AG08395 (cell line): ENCODE measurements at regions not wholly inside any gene's neighbourhood (a gene's known extent, or its start where the extent isn't known, plus 50 kb on each side); places are given as distances from the start of the nearest gene placed in this dataset.

Experiments used
- DNase-seq: peaks from one replicate; pipeline ENCODE4 v3.0.0; 2012; ENCODE audit warnings: mixed read lengths, low spot score

- no peak for DNase-seq
Observed at GRCh38 chr5:36355516-36355915, 53.8 kb upstream of the RANBP3L start.

DNA sequence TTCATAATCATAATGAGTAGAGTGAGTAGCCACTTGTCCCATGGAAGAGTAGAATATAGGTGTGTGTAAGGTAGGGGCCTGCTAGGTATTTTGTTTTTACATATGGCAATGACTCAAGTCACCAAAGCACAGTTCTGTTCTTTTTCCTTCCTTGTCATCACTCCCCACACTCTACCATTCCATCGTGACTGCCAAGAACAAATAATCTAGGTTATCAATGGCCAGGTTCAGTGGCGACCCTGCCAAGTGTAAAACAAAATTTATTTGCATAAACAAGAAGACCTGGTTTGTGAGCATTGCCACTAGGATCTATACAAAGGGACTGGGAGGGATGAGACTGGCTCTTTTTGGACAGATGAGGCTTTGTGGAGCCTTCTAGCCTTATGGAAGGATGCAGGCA lies 55.2 kb upstream of the RANBP3L start:
- DNase-seq = no peak

DNA sequence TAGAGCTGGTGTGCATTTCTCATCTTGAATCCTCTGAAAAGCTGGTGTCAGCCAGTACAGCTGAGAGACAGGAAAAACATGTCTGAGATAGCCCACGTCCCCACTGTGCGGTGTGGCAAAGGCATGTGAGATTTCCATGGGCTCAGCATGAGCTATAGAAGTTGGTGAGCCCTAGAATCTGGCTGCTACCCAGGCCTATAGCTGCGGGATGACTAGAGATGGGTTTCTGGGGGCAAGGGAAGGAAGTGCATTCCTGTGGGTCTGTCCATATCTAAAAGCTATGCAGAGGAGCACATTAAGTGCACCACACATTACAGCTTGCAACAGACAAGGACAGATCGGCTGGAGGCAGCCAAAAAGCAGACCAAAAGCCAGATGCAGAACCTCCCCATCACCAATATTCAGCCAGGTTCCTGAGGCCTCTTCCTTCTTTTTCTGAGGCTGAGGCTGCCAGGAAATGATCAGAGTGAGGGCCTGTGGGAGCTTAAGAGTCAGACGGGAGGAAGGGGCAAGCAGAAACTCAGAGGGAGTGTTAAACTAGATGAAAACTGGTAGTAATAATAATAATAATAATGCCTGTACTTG lies 55.8 kb upstream of the RANBP3L start:
- DNase-seq = peak; percentile 80

GRCh38 chr5:36359267-36359666 lies 57.6 kb upstream of the RANBP3L start:
- no peak for DNase-seq

DNA sequence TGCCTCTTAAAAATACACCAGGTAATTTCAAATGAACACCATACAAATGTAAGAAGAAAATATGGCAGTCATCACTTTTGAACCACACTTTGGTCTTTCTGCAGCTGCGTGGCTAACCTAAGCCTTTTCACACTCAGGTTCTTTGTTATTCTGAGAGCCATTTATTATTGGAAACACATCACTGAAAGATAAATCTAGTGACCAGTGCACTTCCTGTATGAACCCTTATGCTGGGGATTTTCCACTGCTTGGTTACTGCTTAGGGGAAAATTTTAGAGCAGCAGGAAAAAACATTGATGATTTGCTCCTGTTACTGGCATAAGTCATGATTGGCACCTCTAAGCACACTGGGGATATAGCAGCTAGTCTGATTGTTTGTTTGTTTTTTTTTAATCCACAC lies 58.6 kb upstream of the RANBP3L start:
- no peak for DNase-seq

DNA sequence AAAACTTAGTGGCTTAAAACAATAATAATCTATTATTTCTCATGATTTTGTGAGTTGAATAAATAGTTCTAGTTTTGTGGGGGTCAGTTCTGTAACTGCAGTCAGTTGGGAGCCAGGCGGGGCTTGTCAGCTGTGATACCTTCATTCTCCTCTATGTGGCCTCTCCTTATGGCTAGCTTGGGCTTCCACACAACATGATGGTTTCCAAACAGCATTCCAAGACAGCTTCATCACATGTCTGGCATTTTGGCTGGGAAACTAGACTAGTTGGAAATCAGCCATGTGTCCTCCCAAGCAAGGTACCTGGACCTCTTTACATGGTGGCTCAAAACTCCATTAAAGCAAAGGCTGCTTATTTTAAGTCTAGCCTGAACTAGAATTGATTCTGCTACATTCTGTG lies 61.4 kb upstream of the RANBP3L start:
- peak; percentile 64 for DNase-seq

DNA sequence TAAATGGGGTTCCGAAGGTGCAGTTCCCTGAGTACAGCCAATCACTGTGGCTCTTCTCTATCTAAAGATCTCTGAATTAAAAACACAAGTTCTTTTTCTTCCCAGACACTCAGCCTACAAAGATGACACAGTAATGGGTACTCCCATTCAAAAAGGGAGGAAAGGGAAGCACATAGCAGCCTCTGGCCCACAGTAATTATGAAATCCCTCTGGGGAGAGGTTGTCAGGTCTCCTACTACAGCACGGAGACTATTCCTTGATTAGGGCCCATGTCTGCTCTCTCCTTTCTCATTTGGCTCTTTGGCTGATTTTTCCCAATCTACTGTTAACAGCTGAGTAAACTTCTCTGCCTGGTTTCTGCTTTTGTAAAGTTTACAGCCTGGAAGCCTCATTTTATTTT lies 62.0 kb upstream of the RANBP3L start:
- no peak for DNase-seq

GRCh38 chr5:36364473-36364872 lies 62.8 kb upstream of the RANBP3L start:
- no peak for DNase-seq

- DNase-seq = no peak
Observed at GRCh38 chr5:36365896-36366295, 64.2 kb upstream of the RANBP3L start.

DNA sequence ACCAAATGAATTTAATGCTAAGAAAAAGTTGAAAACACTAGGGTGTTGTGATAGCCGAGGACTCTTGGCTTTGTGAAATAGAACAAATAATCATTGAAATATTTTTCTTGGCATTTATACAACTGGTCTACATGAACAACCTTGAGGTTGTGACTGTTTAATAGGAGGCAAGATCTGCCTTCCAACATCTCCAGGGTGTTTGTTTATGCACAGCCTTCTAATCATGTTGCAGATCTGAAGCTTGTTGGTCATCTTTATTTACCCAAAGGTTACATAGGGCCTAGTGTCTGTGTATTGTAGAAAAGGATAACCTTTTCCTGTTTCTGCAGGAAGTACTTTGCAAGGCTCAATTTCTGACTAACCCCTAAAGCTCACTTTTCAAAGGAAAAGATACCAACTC lies 65.2 kb upstream of the RANBP3L start:
- no peak for DNase-seq

DNA sequence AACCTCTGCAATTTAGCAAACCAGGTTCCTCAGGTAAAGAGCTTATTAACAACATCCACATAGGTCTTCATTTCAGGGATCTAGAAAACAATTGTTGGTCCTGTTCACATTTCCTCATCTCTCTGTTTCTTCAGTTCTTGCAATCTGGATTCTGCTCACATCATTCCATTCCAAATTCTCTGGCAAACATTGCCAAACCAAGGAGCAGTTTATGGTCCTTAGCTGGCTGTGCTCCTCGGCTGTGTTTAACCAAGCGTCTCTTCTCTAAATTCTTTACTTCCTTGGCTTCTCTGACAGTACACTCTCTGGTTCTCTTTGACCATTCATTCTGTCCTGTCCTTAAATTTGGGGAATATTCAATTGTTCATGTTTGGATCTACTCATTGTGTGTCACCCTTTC lies 65.8 kb upstream of the RANBP3L start:
- peak; percentile 75 for DNase-seq

DNA sequence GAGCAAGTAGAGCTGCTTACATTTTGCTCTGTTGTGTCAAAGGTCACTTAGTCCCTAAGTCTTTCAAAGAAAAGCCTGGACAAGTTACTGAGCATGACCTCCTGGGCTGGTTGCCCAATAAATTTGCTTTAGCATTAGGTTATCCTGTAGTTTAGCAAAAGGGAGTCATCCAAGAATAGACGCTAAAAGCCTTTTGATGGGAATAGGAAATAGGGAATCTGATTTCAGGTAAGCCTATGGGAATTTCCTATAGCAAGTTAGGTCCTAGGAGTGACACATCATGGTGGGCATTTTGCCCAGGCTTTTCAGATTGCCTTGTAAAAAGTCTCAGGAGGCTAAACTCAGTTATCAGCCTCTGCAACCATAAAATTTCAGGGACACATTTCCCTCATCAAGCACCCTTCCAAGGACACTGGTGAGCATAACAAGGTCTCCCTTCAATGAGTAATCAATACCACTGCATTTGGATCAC lies 67.6 kb upstream of the RANBP3L start:
- no peak for DNase-seq

- DNase-seq = no peak
Observed at GRCh38 chr5:36370073-36370472, 68.4 kb upstream of the RANBP3L start.

GRCh38 chr5:36371366-36371765 lies 69.7 kb upstream of the RANBP3L start:
- no peak for DNase-seq

DNA sequence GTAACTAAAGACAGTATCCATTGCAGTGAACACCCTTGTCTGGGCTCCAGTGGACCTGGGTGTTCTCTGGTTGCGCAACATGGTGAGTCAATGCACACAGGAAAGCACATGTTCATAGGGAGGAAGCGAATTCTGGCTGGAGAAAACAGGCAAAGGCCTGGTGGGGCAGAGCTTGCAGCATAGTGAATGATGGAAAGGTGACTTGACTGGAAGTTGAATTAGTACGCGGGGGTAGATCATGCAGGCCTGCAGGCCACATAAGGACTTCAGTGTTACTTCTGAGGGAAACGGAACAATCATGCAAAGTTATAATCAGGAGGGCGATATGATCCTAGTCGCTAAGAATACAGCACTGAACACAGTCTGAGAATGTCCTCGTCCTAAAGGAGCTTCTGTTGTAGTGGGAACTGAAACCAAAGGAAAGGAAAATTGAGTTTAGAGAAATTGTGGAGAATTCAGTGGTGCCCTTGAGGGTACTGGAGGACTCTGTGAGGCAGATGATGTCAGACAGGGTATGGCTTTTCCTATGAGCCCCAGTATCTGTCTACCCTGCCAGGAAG lies 71.9 kb upstream of the RANBP3L start:
- peak; percentile 43 for DNase-seq

DNA sequence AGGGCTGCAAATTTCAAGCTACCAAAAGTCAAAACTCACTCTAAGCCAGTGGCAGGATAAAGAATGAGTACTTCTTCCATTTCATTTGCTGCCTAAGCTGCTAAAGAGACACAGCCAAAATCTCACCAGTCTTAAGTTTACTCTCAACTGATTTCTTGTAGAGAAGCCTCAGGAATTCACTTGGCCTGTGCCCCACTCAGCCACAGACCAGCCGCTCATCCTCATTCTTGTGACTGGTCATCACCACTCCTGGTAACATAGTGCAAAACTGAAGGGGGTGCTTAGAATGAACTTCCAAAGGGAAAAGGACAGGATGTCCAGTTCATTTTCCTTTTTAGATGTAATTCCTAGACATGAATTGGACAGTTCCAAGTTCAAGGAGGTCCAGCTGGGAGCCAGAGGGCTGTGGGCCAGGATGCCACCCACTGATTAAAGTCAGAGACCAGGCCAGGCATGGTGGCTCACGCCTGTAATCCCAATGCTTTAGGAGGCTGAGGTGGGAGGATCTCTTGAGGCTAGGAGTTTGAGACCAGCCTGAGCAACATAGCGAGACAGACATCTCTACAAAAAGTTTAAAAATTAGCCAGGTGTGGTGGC lies 72.7 kb upstream of the RANBP3L start:
- peak; percentile 92 for DNase-seq

DNA sequence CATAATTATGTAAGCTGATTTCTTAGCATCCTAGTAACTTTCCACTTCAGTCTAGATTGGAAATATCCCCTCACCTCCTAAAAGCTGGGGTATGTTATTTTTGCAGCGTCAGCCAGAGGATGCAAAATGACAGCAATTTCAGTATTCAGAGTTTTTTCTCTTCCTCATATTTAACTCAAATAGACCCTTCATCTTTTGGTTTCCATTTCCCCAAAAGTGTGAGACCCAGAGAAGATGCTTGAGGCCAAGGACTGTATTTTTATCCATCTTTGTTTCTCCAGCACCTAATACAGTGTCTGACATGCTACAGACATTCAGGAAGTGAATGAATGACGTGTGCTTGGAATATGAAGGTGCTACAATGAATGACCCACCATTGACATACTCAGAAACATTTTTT lies 75.5 kb upstream of the RANBP3L start:
- DNase-seq = no peak

GRCh38 chr5:36378551-36378950 lies 76.8 kb upstream of the RANBP3L start:
- peak; percentile 24 for DNase-seq

DNA sequence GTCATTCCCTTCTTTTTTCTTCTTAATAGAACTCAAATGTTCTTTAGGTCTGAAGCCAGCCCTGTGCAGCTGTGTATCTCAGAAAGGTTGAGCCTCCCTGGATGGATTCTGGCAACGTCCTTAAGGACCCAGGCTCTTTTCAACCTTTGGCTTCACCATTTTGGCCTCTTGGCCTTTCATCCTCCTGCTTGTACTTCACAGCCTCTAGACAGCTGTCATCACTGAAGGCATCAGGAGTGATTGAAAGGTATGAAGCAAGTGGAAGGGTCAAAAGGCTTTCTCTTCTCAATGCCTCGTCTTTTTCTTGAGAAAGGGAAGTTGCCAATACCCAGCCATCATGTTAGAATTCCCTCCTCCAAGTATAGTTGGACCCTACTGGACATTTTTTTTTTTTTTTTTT lies 81.2 kb upstream of the RANBP3L start:
- no peak for DNase-seq

- DNase-seq = no peak
Observed at GRCh38 chr5:36383942-36384341, 82.2 kb upstream of the RANBP3L start.

- DNase-seq = no peak
Observed at GRCh38 chr5:36384845-36385244, 83.1 kb upstream of the RANBP3L start.

DNA sequence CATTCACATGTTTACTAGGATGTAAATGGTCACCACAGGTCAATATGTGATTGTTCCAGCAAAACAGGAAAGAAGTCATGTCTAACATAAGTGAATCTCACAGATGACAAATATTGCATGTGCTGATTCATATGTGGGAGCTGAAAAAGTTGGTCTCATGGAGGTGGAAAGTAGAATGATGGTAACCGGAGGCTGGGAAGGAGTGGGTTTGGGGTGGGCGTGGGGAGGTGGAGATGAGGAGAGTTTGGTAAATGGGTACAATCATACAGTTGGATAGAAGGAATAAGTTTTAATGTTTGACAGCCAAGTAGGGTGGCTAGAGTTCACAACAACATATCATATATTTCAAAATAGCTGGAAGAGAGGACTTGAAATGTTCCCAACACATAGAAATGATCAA lies 83.8 kb upstream of the RANBP3L start:
- no peak for DNase-seq

DNA sequence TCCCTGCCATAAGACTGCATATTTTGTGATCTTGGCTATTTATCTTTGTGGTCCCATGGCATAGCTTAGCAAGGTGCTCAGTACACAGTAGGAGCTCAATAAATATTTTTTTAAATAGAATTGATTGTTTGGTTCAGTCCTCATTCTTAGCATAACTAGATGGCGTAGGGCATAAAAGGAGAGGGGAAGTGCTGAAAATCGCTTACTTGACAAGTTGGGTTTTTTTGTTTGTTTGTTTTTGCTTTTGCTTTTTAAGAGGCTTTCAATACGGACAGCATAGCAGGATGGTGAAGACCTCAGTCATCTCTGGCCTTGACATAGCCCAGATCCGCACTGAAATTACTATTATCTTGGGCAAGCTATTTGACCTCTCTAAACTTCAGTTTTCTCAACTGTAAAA lies 86.6 kb upstream of the RANBP3L start:
- no peak for DNase-seq

- DNase-seq = no peak
Observed at GRCh38 chr5:36389245-36389644, 87.5 kb upstream of the RANBP3L start.
